ENCODE measurements at regions not wholly inside any gene's neighbourhood (a gene's known extent, or its start where the extent isn't known, plus 50 kb on each side); places are given as distances from the start of the nearest gene placed in this dataset.

- TF ChIP-seq GATA3 (IDR thresholded peaks at IDR 0.05; ENCODE audit: low read depth, low read length) (no peak), GATA2 (IDR thresholded peaks at IDR 0.05; ENCODE audit: low read depth, low read length) (no peak)
Observed at GRCh38 chr10:53108317-53108934, 335.8 kb upstream of the MBL2 start.
